ENCODE measurements at regions not wholly inside any gene's neighbourhood (a gene's known extent, or its start where the extent isn't known, plus 50 kb on each side); places are given as distances from the start of the nearest gene placed in this dataset.

GRCh38 chr2:65818873-65819451, 386.6 kb upstream of the SPRED2 start:
- no peak overlapping the region for H4K91ac ChIP-seq (replicated peaks; ENCODE audit: insufficient read length, low read length)
- ChIA-PET POLR2A (ENCODE audit: partially characterized antibody) (interaction anchor here (1.6 kb wide), 1 partner anchor 10 kb away, joined by 3 read pairs; no protein-coding TSS in a partner anchor), CTCF (ENCODE audit: partially characterized antibody) (interaction anchor here (0.6 to 1.6 kb wide), 3 partner anchors 9 to 588 kb away, joined by 3 to 10 read pairs (median 3); no protein-coding TSS in a partner anchor)
- WGBS, 2 experiments (ENCODE audit: extremely low coverage in 1 of 2, insufficient coverage in 1 of 2, insufficient read length in 1 of 2, insufficient replicate concordance in 2 of 2, low coverage in 1 of 2, low lambda C conversion rate in 2 of 2, missing lambda C conversion rate in 1 of 2) = 86% methylated on average over 3 of the region's 3 CpGs; no CpG with 5 or more reads in 1 of the 2 experiments
- H3K23ac ChIP-seq (ENCODE audit: insufficient read length) = no peak overlapping the region
- no peak overlapping the region for H3K56ac ChIP-seq (replicated peaks; ENCODE audit: insufficient read length, low read depth, low read length)
- H3K4me2 ChIP-seq (ENCODE audit: insufficient read depth in 1 of 2, low read depth in 2 of 2, low read length in 2 of 2) = no peak overlapping the region
- H4K5ac ChIP-seq (ENCODE audit: insufficient read length, low read depth, low read length) = no peak overlapping the region
- peaks cover 0 to 4% of the 10 kb centered on the region in 2 experiments; a peak in 2 of 4 replicates for H3K9me3 ChIP-seq (ENCODE audit: insufficient read depth in 2 of 2, low read depth in 1 of 2, low read length in 1 of 2)
- no peaks in the 10 kb centered on the region for H3K27me3 ChIP-seq (replicated peaks in 1 of 4; ENCODE audit: control insufficient read depth in 3 of 4, extremely low read depth in 1 of 4, insufficient read depth in 3 of 4, low read length in 3 of 4)
- H3K79me2 ChIP-seq (ENCODE audit: control insufficient read depth in 1 of 2, insufficient read depth in 2 of 2, low read length in 2 of 2) = no peaks in the 10 kb centered on the region
- no peaks in the 10 kb centered on the region for H3K23me2 ChIP-seq (ENCODE audit: low read depth, low read length)
- H2BK20ac ChIP-seq (ENCODE audit: low read length) = no peak overlapping the region
- FAIRE-seq (no peak), DNase-seq (ENCODE audit: low read depth in 1 of 2, low spot score in 2 of 2) (no peak)
- H2BK120ac ChIP-seq (replicated peaks; ENCODE audit: low read depth, low read length) = no peak overlapping the region
- H2BK5ac ChIP-seq (ENCODE audit: low read depth, low read length) = no peak overlapping the region
- no peak overlapping the region for H2BK12ac ChIP-seq (ENCODE audit: low read depth, low read length)
- no peak overlapping the region for H2BK15ac ChIP-seq (ENCODE audit: low read length)
- H3K4ac ChIP-seq (replicated peaks; ENCODE audit: insufficient read length, low read depth, low read length) = no peak overlapping the region
- no peaks in the 10 kb centered on the region for H3K79me1 ChIP-seq (ENCODE audit: low read depth, low read length)
- no peak overlapping the region for H3K9ac ChIP-seq (replicated peaks in 1 of 4; ENCODE audit: extremely low read depth in 1 of 4, low read depth in 3 of 4, low read length in 3 of 4)
- H2AK5ac ChIP-seq (ENCODE audit: low read depth, low read length) = no peak overlapping the region
- H2AFZ ChIP-seq (ENCODE audit: low read length) = no peak overlapping the region
- H3K14ac ChIP-seq (ENCODE audit: insufficient read length) = no peak overlapping the region
- H3K4me1 ChIP-seq (replicated peaks in 1 of 4; ENCODE audit: control insufficient read depth in 3 of 4, insufficient read depth in 4 of 4, low read length in 3 of 4) = 0 out of 7 replicates have a peak, but pooled peaks cover 0 to 2% (median 0%) of the 10 kb centered on the region in 4 experiments
- H3K4me3 ChIP-seq (ENCODE audit: extremely low read depth in 1 of 4, insufficient read depth in 2 of 4, low read depth in 3 of 4, low read length in 4 of 4) = no peak overlapping the region
- no peak overlapping the region for H3K18ac ChIP-seq (ENCODE audit: extremely low read depth, low read length)
- no peaks in the 10 kb centered on the region for H3K36me3 ChIP-seq (ENCODE audit: control insufficient read depth in 2 of 4, insufficient read depth in 4 of 4, low read length in 3 of 4)
- no peak overlapping the region for H3K27ac ChIP-seq (ENCODE audit: low read depth, low read length)
- no peak overlapping the region for H4K8ac ChIP-seq (ENCODE audit: extremely low read depth, insufficient read depth, low read length)
- H4K20me1 ChIP-seq (replicated peaks in 1 of 2; ENCODE audit: control insufficient read depth in 1 of 2, insufficient read depth in 2 of 2, low read length in 2 of 2) = no peaks in the 10 kb centered on the region
- TF ChIP-seq MAFK (IDR thresholded peaks at IDR 0.05; ENCODE audit: low read depth, low read length) (no peak), SP1 (IDR thresholded peaks at IDR 0.05; ENCODE audit: low read depth, low read length) (no peak), TAF7 (optimal IDR thresholded peaks at IDR 0.05; ENCODE audit: borderline replicate concordance, low read depth, low read length) (no peak), SIRT6 (IDR thresholded peaks at IDR 0.05; ENCODE audit: low read length) (no peak), GABPA (IDR thresholded peaks at IDR 0.05; ENCODE audit: borderline replicate concordance, insufficient read depth, low read length) (no peak), RFX5 (IDR thresholded peaks at IDR 0.05; ENCODE audit: borderline replicate concordance, low read depth, low read length) (no peak), MAX (IDR thresholded peaks at IDR 0.05) (no peak), CREB1 (IDR thresholded peaks at IDR 0.05) (no peak), RAD21 (IDR thresholded peaks at IDR 0.05 in 1 of 2, conservative IDR thresholded peaks at IDR 0.05 in 1 of 2; ENCODE audit: low read depth in 2 of 2, low read length in 2 of 2) (no peak), POLR2A (IDR thresholded peaks at IDR 0.05; ENCODE audit: control extremely low read depth in 1 of 2, low read depth in 2 of 2, low read length in 2 of 2) (no peak), ZNF274 (IDR thresholded peaks at IDR 0.05; ENCODE audit: borderline replicate concordance, extremely low read depth, low read length) (no peak), SP2 (IDR thresholded peaks at IDR 0.05; ENCODE audit: low read length) (no peak), CEBPB (IDR thresholded peaks at IDR 0.05; ENCODE audit: low read depth, low read length) (no peak), RNF2 (IDR thresholded peaks at IDR 0.05; ENCODE audit: borderline replicate concordance, low read depth, low read length, missing control alignments, poor library complexity, severe bottlenecking) (no peak)
